ENCODE measurements at regions not wholly inside any gene's neighbourhood (a gene's known extent, or its start where the extent isn't known, plus 50 kb on each side); places are given as distances from the start of the nearest gene placed in this dataset.
"Not testable (repeated sequence)": the region's sequence is repeated elsewhere in the genome, so short reads cannot be mapped to it uniquely, and the experiment has no call there.

DNA sequence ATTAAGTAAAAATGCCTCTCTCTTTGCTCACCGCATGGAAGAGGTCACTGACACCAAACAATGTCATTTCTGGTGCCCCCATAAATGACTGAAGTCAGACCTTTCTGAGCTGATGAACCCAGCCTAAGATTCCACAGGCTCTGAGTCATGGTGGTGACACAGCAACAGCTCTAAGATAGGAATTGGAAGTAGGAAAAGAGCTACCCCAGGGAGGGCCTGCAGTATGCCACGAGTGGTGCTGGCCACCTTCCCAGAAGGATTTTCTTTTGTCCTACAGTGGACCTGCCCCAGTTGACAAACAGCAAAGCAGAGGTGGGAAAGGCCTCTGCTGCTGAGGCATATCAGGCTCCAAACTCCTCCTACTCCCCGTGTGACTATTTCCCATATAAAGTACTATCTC, 208.1 kb downstream of the MINAR1 start:
- Histone ChIP-seq H3K4me3 (ENCODE audit: low read depth, low read length) (no peak overlapping the region), H3K27me3 (ENCODE audit: control insufficient read depth, insufficient read depth, low read length) (no peaks in the 10 kb centered on the region), H3K36me3 (ENCODE audit: control insufficient read depth, insufficient read depth, low read length) (no peaks in the 10 kb centered on the region)
- ChIA-PET CTCF (interaction anchor here (1.0 to 2.1 kb wide), 5 partner anchors 11 to 67 kb away, joined by 3 to 8 read pairs (median 5); no protein-coding TSS in a partner anchor), POLR2A (interaction anchor here (0.5 kb wide), 1 partner anchor 1083 kb away, joined by 4 read pairs; no protein-coding TSS in a partner anchor)
- peak; percentile 69 for DNase-seq (ENCODE audit: low read depth)
- TF ChIP-seq, protein P1, sequence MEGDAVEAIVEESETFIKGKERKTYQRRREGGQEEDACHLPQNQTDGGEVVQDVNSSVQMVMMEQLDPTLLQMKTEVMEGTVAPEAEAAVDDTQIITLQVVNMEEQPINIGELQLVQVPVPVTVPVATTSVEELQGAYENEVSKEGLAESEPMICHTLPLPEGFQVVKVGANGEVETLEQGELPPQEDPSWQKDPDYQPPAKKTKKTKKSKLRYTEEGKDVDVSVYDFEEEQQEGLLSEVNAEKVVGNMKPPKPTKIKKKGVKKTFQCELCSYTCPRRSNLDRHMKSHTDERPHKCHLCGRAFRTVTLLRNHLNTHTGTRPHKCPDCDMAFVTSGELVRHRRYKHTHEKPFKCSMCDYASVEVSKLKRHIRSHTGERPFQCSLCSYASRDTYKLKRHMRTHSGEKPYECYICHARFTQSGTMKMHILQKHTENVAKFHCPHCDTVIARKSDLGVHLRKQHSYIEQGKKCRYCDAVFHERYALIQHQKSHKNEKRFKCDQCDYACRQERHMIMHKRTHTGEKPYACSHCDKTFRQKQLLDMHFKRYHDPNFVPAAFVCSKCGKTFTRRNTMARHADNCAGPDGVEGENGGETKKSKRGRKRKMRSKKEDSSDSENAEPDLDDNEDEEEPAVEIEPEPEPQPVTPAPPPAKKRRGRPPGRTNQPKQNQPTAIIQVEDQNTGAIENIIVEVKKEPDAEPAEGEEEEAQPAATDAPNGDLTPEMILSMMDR (IDR thresholded peaks at IDR 0.05; ENCODE audit: insufficient read depth, low read depth, low read length) = no peak

GRCh38 chr15:79641841-79642240, 209.7 kb downstream of the MINAR1 start:
- Histone ChIP-seq H3K36me3 (ENCODE audit: control insufficient read depth, insufficient read depth, low read length) (no peaks in the 10 kb centered on the region), H3K4me3 (ENCODE audit: low read depth, low read length) (no peak overlapping the region), H3K27me3 (ENCODE audit: control insufficient read depth, insufficient read depth, low read length) (no peaks in the 10 kb centered on the region)
- POLR2A ChIA-PET = no interaction called here
- TF ChIP-seq, protein P1 (IDR thresholded peaks at IDR 0.05; ENCODE audit: insufficient read depth, low read depth, low read length) = no peak
- no peak for DNase-seq (ENCODE audit: low read depth)
- CTCF ChIA-PET = interaction anchor here (2.1 kb wide), 1 partner anchor 13 kb away, joined by 6 read pairs; no protein-coding TSS in a partner anchor

DNA sequence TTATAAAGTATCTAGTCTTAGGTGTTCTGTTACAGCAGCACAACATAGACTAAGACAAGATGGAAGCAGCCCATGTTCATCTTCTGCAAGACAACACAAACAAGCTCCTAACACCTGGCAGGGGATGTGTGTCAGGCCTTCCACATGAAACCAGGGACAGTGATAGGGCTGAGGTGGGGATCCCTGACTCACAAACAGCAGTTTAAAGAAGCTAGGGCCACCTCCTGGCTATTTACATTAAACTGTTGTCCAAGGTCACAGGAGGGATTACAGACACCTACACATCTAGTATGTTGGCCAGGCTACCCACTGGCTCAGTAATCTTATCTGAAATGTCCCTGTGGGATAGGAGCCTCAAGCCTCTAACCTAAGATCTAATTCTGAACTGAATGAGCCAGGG, 211.3 kb downstream of the MINAR1 start:
- H3K27me3 ChIP-seq (ENCODE audit: control insufficient read depth, insufficient read depth, low read length) = no peaks in the 10 kb centered on the region
- no peak overlapping the region for H3K4me3 ChIP-seq (ENCODE audit: low read depth, low read length)
- POLR2A ChIA-PET = no interaction called here
- no peaks in the 10 kb centered on the region for H3K36me3 ChIP-seq (ENCODE audit: control insufficient read depth, insufficient read depth, low read length)
- TF ChIP-seq, protein P1 (IDR thresholded peaks at IDR 0.05; ENCODE audit: insufficient read depth, low read depth, low read length) = no peak
- no peak for DNase-seq (ENCODE audit: low read depth)
- CTCF ChIA-PET = no interaction called here

GRCh38 chr15:79644091-79644490, 212.0 kb downstream of the MINAR1 start:
- TF ChIP-seq, protein P1 (IDR thresholded peaks at IDR 0.05; ENCODE audit: insufficient read depth, low read depth, low read length) = no peak
- H3K36me3 ChIP-seq (ENCODE audit: control insufficient read depth, insufficient read depth, low read length) = no peaks in the 10 kb centered on the region
- POLR2A ChIA-PET = no interaction called here
- no peak overlapping the region for H3K4me3 ChIP-seq (ENCODE audit: low read depth, low read length)
- CTCF ChIA-PET = no interaction called here
- DNase-seq (ENCODE audit: low read depth) = peak; percentile 31
- no peaks in the 10 kb centered on the region for H3K27me3 ChIP-seq (ENCODE audit: control insufficient read depth, insufficient read depth, low read length)

GRCh38 chr15:79652972-79653371, 220.8 kb downstream of the MINAR1 start:
- DNase-seq (ENCODE audit: low read depth); POLR2A ChIA-PET; H3K36me3 ChIP-seq (ENCODE audit: control insufficient read depth, insufficient read depth, low read length); H3K4me3 ChIP-seq (ENCODE audit: low read depth, low read length); H3K27me3 ChIP-seq (ENCODE audit: control insufficient read depth, insufficient read depth, low read length): not testable (repeated sequence)
- CTCF ChIA-PET = interaction anchor here (1.5 kb wide), 1 partner anchor 13 kb away, joined by 4 read pairs; no protein-coding TSS in a partner anchor

DNA sequence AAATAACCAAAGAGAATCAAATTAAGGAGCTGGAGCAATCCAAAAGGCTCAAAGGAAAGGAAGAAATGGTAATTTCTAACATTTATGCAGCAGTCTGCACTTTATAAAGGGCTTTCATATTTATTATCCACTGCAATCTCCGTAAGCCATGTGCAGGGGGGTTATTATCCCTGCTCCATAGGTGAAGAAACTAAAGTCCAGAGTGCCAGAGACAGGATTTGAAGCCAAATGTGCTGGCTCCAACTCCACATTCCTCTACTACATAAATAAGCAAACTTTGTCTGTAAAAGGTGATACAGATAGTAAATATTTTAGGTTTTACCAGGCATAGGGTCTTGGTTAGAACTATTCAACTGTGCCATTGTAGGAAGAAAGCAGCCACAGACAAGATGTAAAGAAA, 221.4 kb downstream of the MINAR1 start:
- no peak overlapping the region for H3K4me3 ChIP-seq (ENCODE audit: low read depth, low read length)
- peaks cover 1% of the 10 kb centered on the region; the same call in 1 of the 2 replicates for H3K36me3 ChIP-seq (ENCODE audit: control insufficient read depth, insufficient read depth, low read length)
- ChIA-PET CTCF (interaction anchor here (1.5 to 1.6 kb wide), 2 partner anchors 12 to 13 kb away, joined by 4 to 6 read pairs; no protein-coding TSS in a partner anchor), POLR2A (no interaction called here)
- TF ChIP-seq, protein P1 (IDR thresholded peaks at IDR 0.05; ENCODE audit: insufficient read depth, low read depth, low read length) = no peak
- no peaks in the 10 kb centered on the region for H3K27me3 ChIP-seq (ENCODE audit: control insufficient read depth, insufficient read depth, low read length)
- no peak for DNase-seq (ENCODE audit: low read depth)

Data from BJ (cell line).